Lower leg skin (tissue), 4 donors: ENCODE measurements at regions not wholly inside any gene's neighbourhood (a gene's known extent, or its start where the extent isn't known, plus 50 kb on each side); places are given as distances from the start of the nearest gene placed in this dataset.

Experiments
- DNase-seq, 2 donors: peaks; one replicate each; pipeline ENCODE4 v3.0.0-alpha.2; 2019; ENCODE audit warnings: low spot score in 2 of 2
- H3K4me3 ChIP-seq: fragments of 200-600 bp; sonication (generic); 2 replicates; pipeline ENCODE4 v1.5.1; 2017; ENCODE audit warnings: mild to moderate bottlenecking, low read depth; ENCODE audit not compliant: poor library complexity, severe bottlenecking
- CTCF ChIP-seq, 3 donors: fragments of 450-650 bp; IDR thresholded peaks; one replicate each; pipeline ENCODE4 v1.5.1; 2016; ENCODE audit warnings: antibody characterized with exemption in 3 of 3, mild to moderate bottlenecking in 3 of 3, moderate library complexity in 2 of 3
- POLR2A ChIP-seq, 2 donors: fragments of 450-650 bp; IDR thresholded peaks; one replicate each; pipeline ENCODE4 v1.6.1; 2016 to 2017; ENCODE audit warnings: antibody characterized with exemption in 2 of 2, mild to moderate bottlenecking in 1 of 2, moderate library complexity in 1 of 2
- WGBS, 2 donors: methylation state at CpG; one replicate each; pipeline ENCODE4 v1.1.5; 2018; 5-methylcytosine and 5-hydroxymethylcytosine counted together
- intact Hi-C: fragments of 100-400 bp; cut with DNase I; formaldehyde crosslinking; loops from one replicate; pipeline ENCODE4 v1.15.0; 2023; ENCODE audit warnings: low total_unique reads

- intact Hi-C loops, result no loop called here
- 32 to 37% methylated on average over 10 to 13 of the region's 13 CpGs for WGBS, 2 donors
- TF ChIP-seq CTCF (IDR thresholded peaks at IDR 0.05) (no peak), POLR2A (IDR thresholded peaks at IDR 0.05) (no peak)
- no peak for DNase-seq
- no peak overlapping the region for H3K4me3 ChIP-seq
Observed at GRCh38 chr22:44608597-44609399, 93.2 kb upstream of the PRR5 start.

GRCh38 chr22:44606126-44606525 is 95.9 kb upstream of the PRR5 start:
- H3K4me3 ChIP-seq, result no peak overlapping the region
- intact Hi-C loops, result no loop called here
- TF ChIP-seq POLR2A (IDR thresholded peaks at IDR 0.05) (no peak), CTCF (IDR thresholded peaks at IDR 0.05) (no peak)
- 59 to 61% methylated on average over 12 of the region's 12 CpGs for WGBS, 2 donors
- DNase-seq, result no peak

DNA sequence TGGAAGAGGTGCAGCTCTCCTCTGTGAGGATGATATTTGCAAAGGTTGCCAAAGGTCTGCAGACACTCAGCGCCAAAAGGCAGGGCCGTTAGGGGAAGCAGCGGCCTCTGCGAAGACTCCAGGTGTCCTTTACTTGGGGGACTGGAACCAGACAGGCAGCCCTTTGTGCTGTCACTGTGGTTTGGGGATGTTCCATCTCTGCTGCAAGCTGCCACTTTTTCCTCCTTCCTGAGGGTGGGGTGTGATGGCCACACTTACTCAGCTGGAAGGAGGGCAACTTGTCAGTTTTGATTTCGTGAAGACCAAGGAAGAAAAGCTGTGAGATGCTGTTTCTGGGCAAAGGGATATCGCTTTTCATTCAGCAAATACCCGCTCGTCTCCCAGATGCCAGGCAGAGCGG is 96.5 kb upstream of the PRR5 start:
- TF ChIP-seq POLR2A (IDR thresholded peaks at IDR 0.05), result no peak
- no peak for TF ChIP-seq CTCF (IDR thresholded peaks at IDR 0.05)
- intact Hi-C loops, result no loop called here
- 61 to 62% methylated on average over 9 of the region's 9 CpGs for WGBS, 2 donors
- no peak for DNase-seq
- no peak overlapping the region for H3K4me3 ChIP-seq

GRCh38 chr22:44604991-44605390 is 97.0 kb upstream of the PRR5 start:
- WGBS, 2 donors, result 80 to 83% methylated on average over 6 of the region's 6 CpGs

GRCh38 chr22:44604455-44604854 is 97.5 kb upstream of the PRR5 start:
- no peak for DNase-seq
- TF ChIP-seq POLR2A (IDR thresholded peaks at IDR 0.05) (no peak), CTCF (IDR thresholded peaks at IDR 0.05) (no peak)
- intact Hi-C loops, result no loop called here
- 76 to 80% methylated on average over 4 of the region's 4 CpGs for whole genome bisulfite sequencing, 2 donors
- no peak overlapping the region for H3K4me3 ChIP-seq

More at GRCh38 chr22:44604991-44605390, 97.0 kb upstream of the PRR5 start:
- DNase-seq, result no peak
- intact Hi-C loops, result no loop called here
- TF ChIP-seq CTCF (IDR thresholded peaks at IDR 0.05), result no peak
- no peak for TF ChIP-seq POLR2A (IDR thresholded peaks at IDR 0.05)
- H3K4me3 ChIP-seq, result no peak overlapping the region

GRCh38 chr22:44603767-44604166 is 98.2 kb upstream of the PRR5 start:
- DNase-seq, result no peak
- TF ChIP-seq POLR2A (IDR thresholded peaks at IDR 0.05), result no peak
- no peak for TF ChIP-seq CTCF (IDR thresholded peaks at IDR 0.05)
- 79 to 92% methylated on average over 11 of the region's 11 CpGs for WGBS, 2 donors
- intact Hi-C loops, result no loop called here
- no peak overlapping the region for H3K4me3 ChIP-seq
